Thyroid gland (tissue), 4 donors: ENCODE measurements at regions not wholly inside any gene's neighbourhood (a gene's known extent, or its start where the extent isn't known, plus 50 kb on each side); places are given as distances from the start of the nearest gene placed in this dataset.

Experiments used
- POLR2A ChIP-seq, 2 donors: fragments of 450-650 bp; IDR thresholded peaks; one replicate each; pipeline ENCODE4 v1.6.1; 2017; ENCODE audit warnings: antibody characterized with exemption in 2 of 2, mild to moderate bottlenecking in 2 of 2, moderate library complexity in 1 of 2
- TF ChIP-seq, protein P1 (sequence below), 6 experiments: fragments of 200-600 bp in 3 of 6; fragments of 450-650 bp in 3 of 6; sonication (generic) in 3 of 6; IDR thresholded peaks; one replicate each; pipeline ENCODE4 v1.5.1; 2016 to 2019; ENCODE audit warnings: antibody characterized with exemption in 6 of 6, mild to moderate bottlenecking in 2 of 6, inconsistent platforms in 1 of 6, moderate library complexity in 1 of 6

DNA sequence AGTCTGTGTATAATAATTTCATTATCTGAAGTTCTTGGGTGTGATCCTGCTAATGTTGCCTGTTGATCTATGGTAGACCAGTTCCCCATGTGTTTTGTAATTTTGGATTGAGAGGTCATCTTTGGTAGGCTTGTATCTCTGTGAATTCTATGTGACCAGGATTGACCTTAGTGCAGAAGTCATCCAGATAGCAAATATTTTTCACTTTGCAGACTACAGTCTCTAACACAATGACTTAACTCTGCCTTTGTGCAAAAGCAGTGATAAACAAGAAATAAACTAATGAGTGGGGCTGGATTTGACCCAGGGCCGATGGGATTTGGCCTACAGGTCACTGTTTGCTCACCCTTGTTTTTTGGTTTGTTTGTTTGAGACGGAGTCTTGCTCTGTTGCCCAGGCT lies 144.6 kb upstream of the MYL2 start:
- TF ChIP-seq POLR2A (IDR thresholded peaks at IDR 0.05), result no peak
- TF ChIP-seq, protein P1, sequence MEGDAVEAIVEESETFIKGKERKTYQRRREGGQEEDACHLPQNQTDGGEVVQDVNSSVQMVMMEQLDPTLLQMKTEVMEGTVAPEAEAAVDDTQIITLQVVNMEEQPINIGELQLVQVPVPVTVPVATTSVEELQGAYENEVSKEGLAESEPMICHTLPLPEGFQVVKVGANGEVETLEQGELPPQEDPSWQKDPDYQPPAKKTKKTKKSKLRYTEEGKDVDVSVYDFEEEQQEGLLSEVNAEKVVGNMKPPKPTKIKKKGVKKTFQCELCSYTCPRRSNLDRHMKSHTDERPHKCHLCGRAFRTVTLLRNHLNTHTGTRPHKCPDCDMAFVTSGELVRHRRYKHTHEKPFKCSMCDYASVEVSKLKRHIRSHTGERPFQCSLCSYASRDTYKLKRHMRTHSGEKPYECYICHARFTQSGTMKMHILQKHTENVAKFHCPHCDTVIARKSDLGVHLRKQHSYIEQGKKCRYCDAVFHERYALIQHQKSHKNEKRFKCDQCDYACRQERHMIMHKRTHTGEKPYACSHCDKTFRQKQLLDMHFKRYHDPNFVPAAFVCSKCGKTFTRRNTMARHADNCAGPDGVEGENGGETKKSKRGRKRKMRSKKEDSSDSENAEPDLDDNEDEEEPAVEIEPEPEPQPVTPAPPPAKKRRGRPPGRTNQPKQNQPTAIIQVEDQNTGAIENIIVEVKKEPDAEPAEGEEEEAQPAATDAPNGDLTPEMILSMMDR (IDR thresholded peaks at IDR 0.05), result no peak
